ENCODE measurements at regions not wholly inside any gene's neighbourhood (a gene's known extent, or its start where the extent isn't known, plus 50 kb on each side); places are given as distances from the start of the nearest gene placed in this dataset.

GRCh38 chr6:41425511-41425910 is 90.1 kb downstream of the NCR2 start:
- TF ChIP-seq CTCF (IDR thresholded peaks at IDR 0.05; ENCODE audit: low read depth, low read length) = no peak
- H3K27me3 ChIP-seq = peaks cover 65% of the 10 kb centered on the region
- H3K9me3 ChIP-seq (ENCODE audit: low read depth) = no peaks in the 10 kb centered on the region
- H3K27ac ChIP-seq = no peak overlapping the region
- H3K4me1 ChIP-seq (ENCODE audit: low read depth) = peaks cover 5% of the 10 kb centered on the region
- no peak for DNase-seq (ENCODE audit: low read depth in 1 of 2, low spot score in 1 of 2)
- H3K4me3 ChIP-seq = no peak overlapping the region
- no peaks in the 10 kb centered on the region for H3K36me3 ChIP-seq

- no peak for TF ChIP-seq CTCF (IDR thresholded peaks at IDR 0.05; ENCODE audit: low read depth, low read length)
- peak in 1 of 2 donors; percentile 20 for DNase-seq (ENCODE audit: low read depth in 1 of 2, low spot score in 1 of 2)
- no peak overlapping the region for H3K4me3 ChIP-seq
Observed at GRCh38 chr6:41426438-41426851, 91.0 kb downstream of the NCR2 start.

GRCh38 chr6:41426888-41427641 is 91.7 kb downstream of the NCR2 start:
- DNase-seq (ENCODE audit: low read depth in 1 of 2, low spot score in 1 of 2) = no peak
- Histone ChIP-seq H3K27ac (no peak overlapping the region), H3K4me3 (peak overlapping the region; percentile 33), H3K4me1 (ENCODE audit: low read depth) (peaks cover 5% of the 10 kb centered on the region), H3K27me3 (peaks cover 57% of the 10 kb centered on the region), H3K9me3 (ENCODE audit: low read depth) (no peaks in the 10 kb centered on the region), H3K36me3 (no peaks in the 10 kb centered on the region)
- TF ChIP-seq CTCF (IDR thresholded peaks at IDR 0.05; ENCODE audit: low read depth, low read length) = no peak

More at GRCh38 chr6:41426438-41426851, 91.0 kb downstream of the NCR2 start:
- no peaks in the 10 kb centered on the region for H3K36me3 ChIP-seq
- H3K4me1 ChIP-seq (ENCODE audit: low read depth) = peaks cover 5% of the 10 kb centered on the region
- peaks cover 64% of the 10 kb centered on the region for H3K27me3 ChIP-seq
- H3K9me3 ChIP-seq (ENCODE audit: low read depth) = no peaks in the 10 kb centered on the region
- H3K27ac ChIP-seq = no peak overlapping the region

DNA sequence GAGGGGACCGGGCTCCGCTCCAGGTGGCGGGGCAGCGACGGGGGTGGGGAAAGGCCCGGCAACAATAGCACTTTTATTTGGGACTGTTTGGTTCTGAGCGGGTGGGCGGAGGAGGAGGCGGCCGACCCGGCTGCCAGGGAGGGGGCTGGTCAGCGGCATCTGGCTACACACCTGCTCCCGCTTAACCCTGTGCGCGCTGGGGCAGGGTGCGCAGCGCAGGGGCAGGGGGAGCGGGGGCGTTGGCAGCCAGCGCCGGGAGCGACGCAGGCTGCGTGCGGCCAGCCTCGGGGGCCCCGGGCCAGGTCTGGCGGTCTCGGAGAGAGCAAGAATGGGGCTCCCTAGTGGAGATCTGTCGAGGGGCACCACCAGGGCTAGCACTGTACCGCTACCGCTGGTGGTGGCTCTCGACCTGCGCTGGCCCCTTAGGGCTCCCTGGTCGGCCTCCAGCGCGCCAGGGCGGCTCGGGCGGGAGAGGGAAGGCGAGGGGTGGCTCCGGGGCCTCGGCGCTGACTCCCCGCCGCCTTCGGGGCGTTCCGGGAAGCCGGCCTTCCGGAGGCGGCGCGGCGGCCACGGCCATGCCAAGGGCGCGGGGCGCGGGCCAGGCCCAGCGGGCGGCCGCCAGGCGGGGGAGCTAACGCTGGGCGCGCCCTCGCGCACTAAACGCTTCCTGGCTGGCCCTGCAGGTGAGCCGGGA is 92.4 kb downstream of the NCR2 start:
- TF ChIP-seq CTCF (IDR thresholded peaks at IDR 0.05; ENCODE audit: low read depth, low read length) = no peak
- Histone ChIP-seq H3K27ac (no peak overlapping the region), H3K9me3 (ENCODE audit: low read depth) (no peaks in the 10 kb centered on the region), H3K27me3 (peaks cover 57% of the 10 kb centered on the region), H3K4me1 (ENCODE audit: low read depth) (peaks cover 5% of the 10 kb centered on the region), H3K4me3 (peak overlapping the region; percentile 33), H3K36me3 (no peaks in the 10 kb centered on the region)
- peak; percentile 25 to 68 for DNase-seq (ENCODE audit: low read depth in 1 of 2, low spot score in 1 of 2)

DNA sequence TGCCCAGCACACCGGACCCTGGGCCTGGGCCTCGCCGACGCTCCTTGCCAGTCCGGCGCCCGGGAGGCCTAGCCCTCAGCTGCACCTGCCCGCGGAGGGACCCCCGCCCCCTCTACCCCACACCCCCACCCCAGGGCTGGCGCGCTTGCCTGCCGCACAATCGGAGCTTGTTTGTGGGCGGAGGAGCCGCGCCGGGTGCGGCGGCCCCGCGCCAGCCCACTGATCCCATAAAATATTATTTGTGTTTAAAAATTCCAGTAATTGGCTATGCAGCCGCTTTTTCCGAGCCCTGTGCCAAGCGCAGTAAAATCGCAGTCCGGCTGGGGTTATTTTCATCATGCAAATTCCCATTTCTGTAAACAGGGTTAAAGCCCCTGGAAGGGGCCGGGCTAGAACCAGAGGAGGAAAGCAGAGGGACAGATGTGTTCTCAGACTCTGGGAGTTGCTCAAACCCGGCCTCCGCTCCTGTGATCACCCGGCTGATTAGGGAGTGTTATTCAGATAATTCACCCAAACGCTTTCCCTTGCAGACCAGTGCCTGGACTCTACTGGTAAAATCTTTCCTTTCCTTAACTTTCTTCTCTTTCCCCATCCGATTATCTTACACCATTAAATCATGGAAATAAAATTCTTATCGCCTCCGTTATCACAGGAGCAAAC is 93.1 kb downstream of the NCR2 start:
- peak overlapping the region; percentile 33 for H3K4me3 ChIP-seq
- no peaks in the 10 kb centered on the region for H3K36me3 ChIP-seq
- H3K27me3 ChIP-seq = peaks cover 57% of the 10 kb centered on the region
- H3K4me1 ChIP-seq (ENCODE audit: low read depth) = peaks cover 5% of the 10 kb centered on the region
- DNase-seq (ENCODE audit: low read depth in 1 of 2, low spot score in 1 of 2) = peak in 1 of 2 donors; percentile 16
- no peak for TF ChIP-seq CTCF (IDR thresholded peaks at IDR 0.05; ENCODE audit: low read depth, low read length)
- H3K9me3 ChIP-seq (ENCODE audit: low read depth) = no peaks in the 10 kb centered on the region
- H3K27ac ChIP-seq = no peak overlapping the region

All from cardiac muscle cell (in vitro differentiated cells and primary cell).